Pancreas (tissue), 10 donors: ENCODE measurements at regions not wholly inside any gene's neighbourhood (a gene's known extent, or its start where the extent isn't known, plus 50 kb on each side); places are given as distances from the start of the nearest gene placed in this dataset.

Experiments used
- ATAC-seq, 4 donors: fragments of 200-7000 bp; cut with Tn5 transposase; one replicate each; pipeline versions ENCODE4 v1.8.0 to v1.9.1; 2020; ENCODE audit warnings: mild to moderate bottlenecking in 4 of 4, moderate library complexity in 4 of 4
- DNase-seq, 6 donors: peaks; one replicate each; pipeline ENCODE4 v3.0.0-alpha.2; 2020
- FAIRE-seq: peaks from 2 replicates; lab custom pipeline; 2012; peaks lifted over from hg19 to GRCh38; lab: Jason Lieb, UNC
- H3K27ac ChIP-seq, 4 donors: fragments of 200-600 bp; sonication (generic); 1 replicate in 3 of 4; 2 replicates in 1 of 4; pipeline versions ENCODE4 v1.5.0 to v1.8.0; 2020
- H3K27me3 ChIP-seq, 4 donors: fragments of 200-600 bp; one replicate each; pipeline ENCODE4 v1.8.0; 2021
- H3K36me3 ChIP-seq, 3 donors: fragments of 200-600 bp; sonication (generic) in 1 of 3; one replicate each; pipeline versions ENCODE4 v1.5.0 to v1.8.0; 2020 to 2021
- H3K4me1 ChIP-seq, 3 donors: fragments of 200-600 bp; one replicate each; pipeline ENCODE4 v1.8.0; 2021
- H3K4me3 ChIP-seq, 4 donors: fragments of 200-600 bp; sonication (generic) in 2 of 4; one replicate each; pipeline versions ENCODE4 v1.5.0 to v1.8.0; 2020 to 2021
- H3K9me3 ChIP-seq, 4 donors: fragments of 200-600 bp; one replicate each; pipeline ENCODE4 v1.8.0; 2021
- WGBS, 2 donors: extraction: QIAGEN DNeasy Blood & Tissue Kit; methylation state at CpG; one replicate each; pipeline ENCODE4 v1.1.7; 2013; 5-methylcytosine and 5-hydroxymethylcytosine counted together
- intact Hi-C, 3 donors: fragments of 100-400 bp; cut with DNase I; formaldehyde crosslinking; loops; one replicate each; pipeline versions ENCODE4 v1.11.1 to v1.14.2; 2022
- TF ChIP-seq, protein P1 (sequence below), 4 donors: fragments of 200-600 bp; sonication (generic) in 3 of 4; IDR thresholded peaks; one replicate each; pipeline versions ENCODE4 v1.5.0 to v1.8.0; 2021; ENCODE audit warnings: antibody characterized with exemption in 4 of 4
- donor health status: healthy with polysubstance abuse.
- donor health status: DM: no; HTN: no; CAD: no; lungs with moderate emphysema.
- donor health status: DM: no; HTN: no; CAD: no.
- donor health status: control.
- donor health status: control.
- donor health status: Bipolar disorder and iron deficiency.
- donor health status: DM: yes; HTN: yes; CAD: no.
- donor health status: DM: no; HTN: no; CAD: no.
- donor health status: DM: no; HTN: no; CAD: no.
- donor health status: DM: yes; HTN: yes; CAD: no.

- Histone ChIP-seq H3K4me1 (no peaks in the 10 kb centered on the region), H3K4me3 (no peak overlapping the region), H3K27me3 (no peaks in the 10 kb centered on the region), H3K9me3 (no peaks in the 10 kb centered on the region), H3K36me3 (no peaks in the 10 kb centered on the region), H3K27ac (no peak overlapping the region)
- no peak for DNase-seq
- TF ChIP-seq, protein P1, sequence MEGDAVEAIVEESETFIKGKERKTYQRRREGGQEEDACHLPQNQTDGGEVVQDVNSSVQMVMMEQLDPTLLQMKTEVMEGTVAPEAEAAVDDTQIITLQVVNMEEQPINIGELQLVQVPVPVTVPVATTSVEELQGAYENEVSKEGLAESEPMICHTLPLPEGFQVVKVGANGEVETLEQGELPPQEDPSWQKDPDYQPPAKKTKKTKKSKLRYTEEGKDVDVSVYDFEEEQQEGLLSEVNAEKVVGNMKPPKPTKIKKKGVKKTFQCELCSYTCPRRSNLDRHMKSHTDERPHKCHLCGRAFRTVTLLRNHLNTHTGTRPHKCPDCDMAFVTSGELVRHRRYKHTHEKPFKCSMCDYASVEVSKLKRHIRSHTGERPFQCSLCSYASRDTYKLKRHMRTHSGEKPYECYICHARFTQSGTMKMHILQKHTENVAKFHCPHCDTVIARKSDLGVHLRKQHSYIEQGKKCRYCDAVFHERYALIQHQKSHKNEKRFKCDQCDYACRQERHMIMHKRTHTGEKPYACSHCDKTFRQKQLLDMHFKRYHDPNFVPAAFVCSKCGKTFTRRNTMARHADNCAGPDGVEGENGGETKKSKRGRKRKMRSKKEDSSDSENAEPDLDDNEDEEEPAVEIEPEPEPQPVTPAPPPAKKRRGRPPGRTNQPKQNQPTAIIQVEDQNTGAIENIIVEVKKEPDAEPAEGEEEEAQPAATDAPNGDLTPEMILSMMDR (IDR thresholded peaks at IDR 0.05) = no peak
- intact Hi-C loops = no loop called here
- 77 to 92% methylated on average over 2 of the region's 2 CpGs for WGBS, 2 donors
- no peak for ATAC-seq
- FAIRE-seq = no peak
Measured at GRCh38 chr5:145247745-145248040, 587.4 kb downstream of the PRELID2 start.

- TF ChIP-seq, protein P1 (IDR thresholded peaks at IDR 0.05) = no peak
- FAIRE-seq = no peak
- H3K4me1 ChIP-seq = no peaks in the 10 kb centered on the region
- H3K36me3 ChIP-seq = no peaks in the 10 kb centered on the region
- 84 to 88% methylated on average over 4 of the region's 4 CpGs for WGBS, 2 donors
- H3K27ac ChIP-seq = no peak overlapping the region
- no peak for DNase-seq
- H3K4me3 ChIP-seq = no peak overlapping the region
- no peaks in the 10 kb centered on the region for H3K27me3 ChIP-seq
- ATAC-seq = no peak
- intact Hi-C loops = no loop called here
- no peaks in the 10 kb centered on the region for H3K9me3 ChIP-seq
Measured at GRCh38 chr5:145246961-145247744, 588.0 kb downstream of the PRELID2 start.

DNA sequence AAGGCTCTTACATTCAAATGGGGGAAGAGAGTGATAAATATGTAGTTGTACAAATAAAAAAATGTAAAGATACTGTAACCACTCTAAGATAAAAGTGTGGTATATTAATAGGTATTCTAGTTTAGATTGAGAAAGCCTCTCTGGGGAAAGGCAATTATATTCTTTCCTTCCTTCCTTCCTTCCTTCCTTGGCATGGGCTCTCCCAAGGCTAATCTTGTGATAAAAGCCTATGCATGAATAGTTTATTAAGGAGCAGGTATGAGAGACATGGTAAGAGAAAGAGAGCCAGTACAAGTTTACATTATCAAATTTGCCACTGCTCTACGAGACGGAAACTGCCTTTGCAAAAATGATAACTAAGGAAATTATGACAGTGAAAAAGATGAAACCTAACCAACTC is 588.8 kb downstream of the PRELID2 start:
- FAIRE-seq = no peak
- no peak for ATAC-seq
- Histone ChIP-seq H3K27me3 (no peaks in the 10 kb centered on the region), H3K27ac (no peak overlapping the region), H3K9me3 (no peaks in the 10 kb centered on the region), H3K4me3 (no peak overlapping the region), H3K4me1 (no peaks in the 10 kb centered on the region), H3K36me3 (no peaks in the 10 kb centered on the region)
- intact Hi-C loops = no loop called here
- no peak for DNase-seq
- TF ChIP-seq, protein P1 (IDR thresholded peaks at IDR 0.05) = no peak
- WGBS, 2 donors = 87 to 98% methylated on average over 2 of the region's 2 CpGs

DNA sequence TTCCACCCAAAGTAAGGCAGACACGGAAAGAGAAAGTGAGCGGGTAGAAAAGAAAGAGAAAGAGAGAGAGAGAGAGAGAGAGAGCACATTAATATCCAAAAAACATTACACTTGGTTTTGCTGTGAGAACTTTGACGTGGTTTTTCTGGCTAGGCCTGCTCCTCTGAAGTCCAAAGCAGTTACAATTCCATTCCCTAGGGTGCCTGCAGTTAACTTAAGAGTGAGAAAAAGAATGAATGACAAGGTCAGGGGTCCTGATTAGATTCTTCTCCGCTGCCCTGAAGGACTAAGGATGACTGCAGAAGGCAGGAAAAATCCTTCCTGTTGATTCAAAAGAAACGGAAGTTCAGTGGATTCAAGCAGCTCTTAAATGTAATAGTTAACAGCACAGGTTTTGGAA is 589.8 kb downstream of the PRELID2 start:
- Histone ChIP-seq H3K27me3 (no peaks in the 10 kb centered on the region), H3K9me3 (no peaks in the 10 kb centered on the region), H3K4me1 (no peaks in the 10 kb centered on the region), H3K27ac (no peak overlapping the region), H3K36me3 (no peaks in the 10 kb centered on the region), H3K4me3 (no peak overlapping the region)
- DNase-seq (no peak), ATAC-seq (no peak), FAIRE-seq (no peak)
- intact Hi-C loops = no loop called here
- WGBS, 2 donors = 75 to 77% methylated on average over 5 of the region's 5 CpGs
- TF ChIP-seq, protein P1 (IDR thresholded peaks at IDR 0.05) = no peak

- Histone ChIP-seq H3K36me3 (no peaks in the 10 kb centered on the region), H3K27me3 (no peaks in the 10 kb centered on the region), H3K4me3 (no peak overlapping the region), H3K9me3 (no peaks in the 10 kb centered on the region), H3K27ac (no peak overlapping the region), H3K4me1 (no peaks in the 10 kb centered on the region)
- intact Hi-C loops = no loop called here
- TF ChIP-seq, protein P1 (IDR thresholded peaks at IDR 0.05) = no peak
- FAIRE-seq (no peak), ATAC-seq (no peak), DNase-seq (no peak)
- 74 to 75% methylated on average over 2 of the region's 2 CpGs for whole genome bisulfite sequencing, 2 donors
Measured at GRCh38 chr5:145244788-145245187, 590.4 kb downstream of the PRELID2 start.
